ENCODE measurements at regions not wholly inside any gene's neighbourhood (a gene's known extent, or its start where the extent isn't known, plus 50 kb on each side); places are given as distances from the start of the nearest gene placed in this dataset.

GRCh38 chr12:94736004-94736403 is 85.6 kb upstream of the TMCC3 start:
- Histone ChIP-seq H3K27me3 (no peaks in the 10 kb centered on the region), H3K36me3 (no peaks in the 10 kb centered on the region), H3K4me3 (no peak overlapping the region), H3K9me3 (no peaks in the 10 kb centered on the region), H3K27ac (no peak overlapping the region), H3K4me1 (no peaks in the 10 kb centered on the region)
- no peak for ATAC-seq
- intact Hi-C loops (cut with DNase I), result no loop called here
- DNase-seq, result no peak
- no peak for TF ChIP-seq CTCF (IDR thresholded peaks at IDR 0.05)

GRCh38 chr12:94733727-94734126 is 83.4 kb upstream of the TMCC3 start:
- peak; percentile 24 for ATAC-seq

GRCh38 chr12:94732367-94732990 is 82.1 kb upstream of the TMCC3 start:
- DNase-seq (no peak), ATAC-seq (no peak)
- TF ChIP-seq CTCF (IDR thresholded peaks at IDR 0.05), result no peak
- intact Hi-C loops (cut with DNase I), result no loop called here
- H3K27ac ChIP-seq, result no peak overlapping the region
- H3K36me3 ChIP-seq, result no peaks in the 10 kb centered on the region
- no peaks in the 10 kb centered on the region for H3K9me3 ChIP-seq
- H3K4me1 ChIP-seq, result no peaks in the 10 kb centered on the region
- H3K4me3 ChIP-seq, result no peak overlapping the region
- no peaks in the 10 kb centered on the region for H3K27me3 ChIP-seq

More at GRCh38 chr12:94733727-94734126, 83.4 kb upstream of the TMCC3 start:
- Histone ChIP-seq H3K27ac (no peak overlapping the region), H3K4me1 (no peaks in the 10 kb centered on the region), H3K36me3 (no peaks in the 10 kb centered on the region), H3K27me3 (no peaks in the 10 kb centered on the region), H3K4me3 (no peak overlapping the region), H3K9me3 (no peaks in the 10 kb centered on the region)
- TF ChIP-seq CTCF (IDR thresholded peaks at IDR 0.05), result no peak
- intact Hi-C loops (cut with DNase I), result no loop called here
- no peak for DNase-seq

GRCh38 chr12:94731733-94732360 is 81.5 kb upstream of the TMCC3 start:
- H3K4me1 ChIP-seq, result no peaks in the 10 kb centered on the region
- no peak for ATAC-seq
- H3K4me3 ChIP-seq, result no peak overlapping the region
- no peak for DNase-seq
- H3K27me3 ChIP-seq, result no peaks in the 10 kb centered on the region
- no peaks in the 10 kb centered on the region for H3K9me3 ChIP-seq
- TF ChIP-seq CTCF (IDR thresholded peaks at IDR 0.05), result no peak
- H3K36me3 ChIP-seq, result no peaks in the 10 kb centered on the region
- intact Hi-C loops (cut with DNase I), result no loop called here
- no peak overlapping the region for H3K27ac ChIP-seq

- Histone ChIP-seq H3K36me3 (no peaks in the 10 kb centered on the region), H3K27ac (no peak overlapping the region), H3K4me3 (no peak overlapping the region), H3K4me1 (no peaks in the 10 kb centered on the region), H3K9me3 (no peaks in the 10 kb centered on the region), H3K27me3 (no peaks in the 10 kb centered on the region)
- intact Hi-C loops (cut with DNase I), result no loop called here
- TF ChIP-seq CTCF (IDR thresholded peaks at IDR 0.05), result no peak
- DNase-seq (no peak), ATAC-seq (no peak)
Measured at GRCh38 chr12:94730847-94731246, 80.5 kb upstream of the TMCC3 start.

All from upper lobe of right lung (tissue), 1 donor.